GM21825 (cell line): ENCODE measurements at regions not wholly inside any gene's neighbourhood (a gene's known extent, or its start where the extent isn't known, plus 50 kb on each side); places are given as distances from the start of the nearest gene placed in this dataset.

Experiments
- ATAC-seq: cut with Tn5 transposase; IDR thresholded peaks from one replicate; pipeline ENCODE4 v1.9.1; 2021; ENCODE audit warnings: mild to moderate bottlenecking, moderate library complexity; ENCODE audit not compliant: unreplicated experiment

DNA sequence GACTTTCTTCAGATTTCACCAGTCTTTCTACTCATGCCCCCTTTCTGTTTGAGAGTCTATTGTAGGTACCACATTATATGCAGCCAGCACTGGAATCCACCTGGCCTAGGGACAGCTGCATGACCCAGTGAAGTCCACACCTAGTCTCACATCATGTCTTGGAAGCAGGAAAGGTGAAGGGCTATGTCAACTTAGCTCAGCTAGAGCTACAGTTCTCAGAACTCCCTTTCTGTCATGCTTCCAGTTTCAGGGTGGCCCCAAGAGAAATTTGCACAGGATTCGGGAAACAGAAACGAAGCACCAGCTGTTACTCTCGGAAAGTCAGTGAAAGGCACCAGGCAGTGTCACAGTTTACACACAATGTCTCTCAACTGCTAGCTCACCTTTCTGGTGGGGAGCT, 51.6 kb upstream of the NLRP1 start:
- ATAC-seq: no peak

- ATAC-seq: no peak
Observed at GRCh38 chr17:5638596-5638995, 54.3 kb upstream of the NLRP1 start.

- no peak for ATAC-seq
Observed at GRCh38 chr17:5640726-5641125, 56.4 kb upstream of the NLRP1 start.

- ATAC-seq: no peak
Observed at GRCh38 chr17:5642752-5643151, 58.4 kb upstream of the NLRP1 start.

- ATAC-seq: no peak
Observed at GRCh38 chr17:5644065-5644464, 59.8 kb upstream of the NLRP1 start.

DNA sequence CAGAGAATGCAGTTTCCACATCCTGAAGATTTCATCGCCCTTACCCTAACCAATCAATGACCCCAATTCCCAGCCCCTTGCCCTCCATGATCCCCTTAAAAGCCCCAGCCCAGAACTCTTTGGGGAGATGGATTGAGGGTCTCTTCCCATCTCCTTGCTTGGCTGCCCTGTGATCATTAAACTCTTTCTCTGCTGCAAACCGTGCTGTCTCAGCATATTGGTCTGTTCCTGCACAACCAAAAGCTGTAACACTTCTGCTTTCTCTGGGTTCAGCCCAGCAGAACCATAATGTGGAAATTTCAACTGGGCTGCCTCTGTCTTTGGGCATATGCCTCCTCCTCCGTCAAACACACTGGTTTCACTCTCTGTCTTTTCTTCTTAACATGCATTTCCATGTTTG, 67.0 kb upstream of the NLRP1 start:
- ATAC-seq: no peak

DNA sequence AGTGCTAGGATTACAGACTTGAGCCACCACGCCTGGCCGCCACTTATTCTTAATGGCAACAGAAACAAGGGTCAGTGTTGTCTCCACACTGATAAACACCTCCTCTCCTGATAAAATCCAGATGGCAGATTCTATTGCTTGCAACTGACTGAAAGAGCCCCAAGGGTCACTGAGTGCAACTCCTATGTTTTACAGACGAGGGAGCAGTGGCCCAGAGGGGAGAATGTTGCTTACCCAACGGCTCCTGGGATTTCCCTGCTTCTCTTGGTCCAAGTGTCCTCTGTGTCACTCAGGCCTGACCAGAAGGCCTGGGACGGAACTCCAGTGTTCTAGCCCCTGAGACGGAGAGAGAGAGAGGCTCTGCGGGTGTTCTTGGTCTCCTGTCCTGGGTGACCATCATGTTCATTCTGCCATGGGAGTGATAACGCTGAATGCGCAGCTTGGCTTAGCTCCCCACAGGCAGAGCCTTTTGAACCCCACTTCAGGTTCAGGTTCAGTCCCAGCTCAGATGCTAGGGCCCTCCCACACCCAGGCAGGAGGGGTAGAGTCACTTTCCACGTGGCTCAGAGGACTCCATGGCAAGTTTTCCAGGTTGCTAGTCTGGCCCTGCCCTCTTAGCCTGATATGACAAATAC, 77.3 kb upstream of the NLRP1 start:
- ATAC-seq: no peak

DNA sequence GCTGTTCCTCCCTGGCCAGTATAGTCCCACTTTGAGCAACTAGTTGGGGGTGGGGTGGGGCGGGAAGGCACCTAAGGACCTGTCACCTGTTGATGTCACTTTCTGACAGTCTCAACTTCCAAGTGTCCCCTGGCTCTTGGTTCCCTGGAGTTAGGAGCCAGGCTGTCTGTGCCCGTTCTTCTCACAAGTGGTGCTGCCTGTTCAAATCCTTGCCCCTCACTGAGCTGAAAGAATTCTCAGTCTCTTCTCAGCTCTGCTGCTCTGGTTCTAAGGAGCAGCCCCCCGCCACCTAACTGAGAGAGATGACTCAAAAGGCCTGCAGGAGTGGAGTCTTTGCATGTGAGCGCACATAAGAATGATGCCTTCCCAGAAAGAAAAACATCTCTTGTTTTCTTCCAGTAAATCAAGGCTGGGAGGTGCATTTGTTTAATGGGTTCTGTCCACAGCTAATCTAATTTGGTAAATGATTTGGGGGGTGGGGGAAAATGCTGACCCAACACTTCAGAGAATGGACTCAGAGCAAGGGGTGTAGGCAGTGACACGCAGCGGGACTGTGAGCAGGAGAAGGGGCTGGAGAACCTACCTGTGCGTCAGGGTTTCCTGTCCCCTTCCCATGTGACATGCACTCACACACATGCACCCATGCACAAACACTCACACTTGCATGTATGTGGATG, 78.2 kb upstream of the NLRP1 start:
- ATAC-seq: no peak

DNA sequence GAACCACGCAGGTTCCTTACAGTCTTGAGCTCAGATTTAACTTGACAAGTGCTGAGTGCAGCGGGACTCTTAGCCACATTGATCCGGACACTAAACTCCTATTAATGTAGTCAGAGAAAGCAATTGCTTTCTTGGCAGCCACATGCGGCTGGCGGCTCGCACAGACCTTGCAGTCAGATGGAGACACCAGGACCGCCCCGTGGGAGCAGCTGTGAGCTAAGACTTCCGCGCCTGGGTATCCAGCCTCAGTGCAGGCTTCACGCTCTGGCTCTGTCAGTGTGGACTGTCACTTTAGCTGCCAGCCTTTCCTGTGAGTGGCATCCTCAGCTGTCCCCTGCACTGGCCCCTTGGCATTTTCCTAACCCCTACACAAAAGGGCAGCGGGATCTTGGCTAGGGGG, 80.9 kb upstream of the NLRP1 start:
- ATAC-seq: no peak

DNA sequence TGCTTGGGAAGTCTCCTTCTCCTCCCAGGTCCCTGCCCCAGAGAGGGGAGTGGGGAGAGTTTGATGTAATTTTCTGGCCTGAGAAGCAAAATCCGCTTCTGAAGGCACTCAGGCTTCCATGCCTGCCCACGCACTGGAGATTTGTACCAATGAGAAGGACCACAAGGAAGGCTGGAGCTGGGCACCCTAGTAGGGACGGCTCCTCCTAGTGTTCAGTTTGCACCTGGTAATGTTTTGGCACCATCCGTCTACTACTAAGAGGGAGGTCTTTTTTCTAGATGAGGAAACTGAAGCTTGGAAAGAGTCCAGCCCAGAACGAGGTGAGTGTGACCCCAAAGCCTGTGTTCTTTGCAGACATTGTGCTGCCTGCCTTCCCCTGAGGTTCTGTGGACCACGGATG, 83.6 kb upstream of the NLRP1 start:
- no peak for ATAC-seq

DNA sequence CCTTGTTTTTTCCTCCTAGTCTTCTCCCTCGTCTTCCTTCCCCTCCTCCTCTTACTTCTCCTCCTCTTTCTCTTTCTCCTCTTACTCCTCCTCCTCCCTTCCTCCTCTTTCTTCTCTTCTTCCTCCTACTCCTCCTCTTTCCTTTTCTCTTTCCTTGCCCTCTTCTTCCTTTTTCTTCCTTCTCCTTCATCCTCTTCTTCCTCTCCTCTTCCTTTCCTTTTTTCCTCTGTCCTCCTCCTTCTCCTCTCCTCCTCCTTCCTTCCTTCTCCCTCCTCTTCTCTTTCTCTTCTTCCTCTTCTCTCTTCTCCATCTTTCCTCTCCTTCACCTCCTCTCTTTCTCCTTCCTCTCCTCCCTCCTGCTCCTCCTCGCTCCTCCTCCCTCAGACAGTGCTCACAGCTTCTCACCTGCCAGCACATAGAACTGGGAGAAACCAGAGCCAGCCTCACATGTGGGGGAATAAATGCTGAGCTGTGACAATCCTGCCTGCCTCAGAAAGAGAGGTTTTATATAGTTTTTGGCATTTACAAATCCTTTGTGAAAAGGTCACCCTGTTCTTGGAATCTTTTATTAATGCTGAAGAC, 84.3 kb upstream of the NLRP1 start:
- no peak for ATAC-seq

- no peak for ATAC-seq
Observed at GRCh38 chr17:5669191-5669590, 84.9 kb upstream of the NLRP1 start.

GRCh38 chr17:5672141-5672540, 87.8 kb upstream of the NLRP1 start:
- ATAC-seq: no peak

DNA sequence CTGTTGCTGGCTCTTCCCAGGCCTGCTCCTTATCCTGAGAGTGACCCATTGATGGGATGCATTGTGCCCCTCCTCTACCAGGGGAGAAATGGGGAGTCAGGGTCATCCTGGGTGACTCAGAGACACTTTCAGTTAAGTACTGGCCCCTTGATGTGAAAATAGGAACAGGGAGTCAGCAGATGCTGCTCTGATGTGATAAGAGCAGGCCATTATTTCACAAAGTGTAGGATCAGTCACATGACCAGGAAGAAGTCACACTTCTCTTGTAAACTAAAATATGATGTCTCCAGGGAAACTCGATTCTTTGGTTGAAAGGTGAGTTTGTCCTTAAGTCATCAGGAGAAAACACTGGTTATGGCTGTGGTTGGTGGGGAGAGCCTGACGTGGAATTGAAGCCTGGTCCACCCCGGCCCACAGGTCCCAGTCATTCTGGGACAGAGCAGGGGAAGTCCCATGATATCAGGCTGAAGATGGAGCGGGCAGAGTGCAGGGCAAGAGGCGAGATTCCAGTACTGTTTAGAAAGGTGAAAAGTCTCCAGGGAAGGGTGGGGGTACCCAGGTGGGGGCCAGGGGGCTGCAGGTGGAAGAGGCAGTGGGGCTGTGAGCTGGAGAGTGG, 88.6 kb upstream of the NLRP1 start:
- no peak for ATAC-seq

GRCh38 chr17:5675625-5676421, 91.5 kb upstream of the NLRP1 start:
- ATAC-seq: no peak

- no peak for ATAC-seq
Observed at GRCh38 chr17:5677620-5678019, 93.3 kb upstream of the NLRP1 start.

DNA sequence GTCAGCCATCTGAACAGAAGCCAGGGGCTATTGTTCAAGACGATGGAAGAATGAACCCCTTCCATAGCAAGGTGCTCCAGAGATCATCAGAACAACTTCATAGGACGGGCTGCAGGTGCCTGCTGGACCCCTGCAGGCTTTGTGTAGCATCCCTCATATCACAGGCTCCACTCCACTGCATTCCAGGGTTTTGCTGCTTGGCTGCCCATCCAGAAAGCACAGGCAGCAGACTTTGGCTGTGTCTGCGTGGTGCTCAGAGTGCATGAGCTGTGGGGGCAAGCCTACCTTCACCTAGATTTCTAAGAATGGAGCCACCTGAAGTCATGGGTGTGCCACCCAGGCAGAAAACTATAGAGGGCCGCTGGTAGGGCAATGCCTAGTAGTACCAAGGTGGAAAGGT, 93.9 kb upstream of the NLRP1 start:
- ATAC-seq: no peak

GRCh38 chr17:5680766-5681165, 96.5 kb upstream of the NLRP1 start:
- ATAC-seq: no peak

GRCh38 chr17:5683241-5683640, 98.9 kb upstream of the NLRP1 start:
- ATAC-seq: no peak

DNA sequence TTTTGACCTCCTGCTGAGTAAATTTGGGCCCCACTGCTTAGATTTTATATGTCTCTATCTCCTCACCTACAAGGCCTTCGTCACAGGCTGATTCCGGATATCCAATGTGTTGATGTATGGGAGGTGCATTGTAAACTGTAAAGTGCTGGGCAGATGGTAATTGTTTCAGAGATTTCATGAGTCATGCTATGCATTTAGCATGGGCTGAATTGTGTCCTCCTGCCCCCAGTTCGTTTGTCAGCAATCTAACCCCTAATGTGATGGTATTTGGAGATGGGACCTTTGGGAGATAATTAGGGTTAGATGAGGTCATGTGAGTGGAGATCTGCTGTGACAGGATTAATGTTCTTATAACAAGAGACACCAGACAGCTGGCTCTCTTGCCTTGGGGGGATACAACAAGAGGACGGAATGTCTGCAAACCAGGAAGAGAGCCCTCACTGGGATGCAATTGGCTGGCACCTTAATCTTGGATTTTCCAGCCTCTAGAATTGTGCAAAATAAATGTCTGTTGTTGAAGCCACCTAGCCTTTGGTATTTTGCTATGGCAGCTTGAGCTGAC, 101.8 kb upstream of the NLRP1 start:
- no peak for ATAC-seq

GRCh38 chr17:5687646-5688045, 103.3 kb upstream of the NLRP1 start:
- no peak for ATAC-seq
